ENCODE measurements at regions not wholly inside any gene's neighbourhood (a gene's known extent, or its start where the extent isn't known, plus 50 kb on each side); places are given as distances from the start of the nearest gene placed in this dataset.

GRCh38 chr5:74162524-74162923 is 478.0 kb downstream of the ENC1 start:
- ATAC-seq (no peak), DNase-seq (no peak)
- Histone ChIP-seq H3K36me3 (ENCODE audit: insufficient read depth in 1 of 2, low read depth in 1 of 2) (no peaks in the 10 kb centered on the region), H3K4me1 (peaks cover 23% of the 10 kb centered on the region), H3K27ac (no peak overlapping the region), H3K4me3 (no peak overlapping the region), H3K27me3 (ENCODE audit: insufficient read depth in 3 of 3, low read length in 2 of 3) (no peaks in the 10 kb centered on the region), H3K9me3 (no peaks in the 10 kb centered on the region)
- TF ChIP-seq CTCF (IDR thresholded peaks at IDR 0.05), result no peak
- intact Hi-C loops (cut with DNase I), result no loop called here
- 76 to 85% (median 79%) methylated on average over 2 of the region's 2 CpGs for WGBS, 3 donors

GRCh38 chr5:74161170-74161569 is 479.4 kb downstream of the ENC1 start:
- ATAC-seq, result no peak
- intact Hi-C loops (cut with DNase I), result no loop called here
- no peak for DNase-seq
- no peak overlapping the region for H3K4me3 ChIP-seq
- TF ChIP-seq CTCF (IDR thresholded peaks at IDR 0.05), result no peak
- no peak overlapping the region for H3K27ac ChIP-seq
- no peaks in the 10 kb centered on the region for H3K9me3 ChIP-seq
- no peaks in the 10 kb centered on the region for H3K36me3 ChIP-seq (ENCODE audit: insufficient read depth in 1 of 2, low read depth in 1 of 2)
- H3K4me1 ChIP-seq, result peaks cover 23% of the 10 kb centered on the region
- H3K27me3 ChIP-seq (ENCODE audit: insufficient read depth in 3 of 3, low read length in 2 of 3), result no peaks in the 10 kb centered on the region
- 96 to 100% (median 98%) methylated on average over 1 of the region's 1 CpG for WGBS, 3 donors

- 58 to 80% (median 59%) methylated on average over 3 of the region's 3 CpGs for WGBS, 3 donors
- intact Hi-C loops (cut with DNase I), result no loop called here
- H3K27me3 ChIP-seq (ENCODE audit: insufficient read depth in 3 of 3, low read length in 2 of 3), result no peaks in the 10 kb centered on the region
- no peaks in the 10 kb centered on the region for H3K4me1 ChIP-seq
- H3K27ac ChIP-seq, result no peak overlapping the region
- TF ChIP-seq CTCF (IDR thresholded peaks at IDR 0.05), result no peak
- no peaks in the 10 kb centered on the region for H3K9me3 ChIP-seq
- DNase-seq, result no peak
- no peaks in the 10 kb centered on the region for H3K36me3 ChIP-seq (ENCODE audit: insufficient read depth in 1 of 2, low read depth in 1 of 2)
- H3K4me3 ChIP-seq, result no peak overlapping the region
- ATAC-seq, result no peak
These were observed 483.7 kb downstream of the ENC1 start for GRCh38 chr5:74156728-74157383.

- DNase-seq, result no peak
- no peak for ATAC-seq
- intact Hi-C loops (cut with DNase I), result no loop called here
These were observed 485.0 kb downstream of the ENC1 start for GRCh38 chr5:74155501-74155900.

More at GRCh38 chr5:74155501-74155900, 485.0 kb downstream of the ENC1 start:
- 67 to 78% (median 78%) methylated on average over 1 of the region's 1 CpG for WGBS, 3 donors
- Histone ChIP-seq H3K27ac (no peak overlapping the region), H3K4me1 (no peaks in the 10 kb centered on the region), H3K27me3 (ENCODE audit: insufficient read depth in 3 of 3, low read length in 2 of 3) (no peaks in the 10 kb centered on the region), H3K4me3 (no peak overlapping the region), H3K36me3 (ENCODE audit: insufficient read depth in 1 of 2, low read depth in 1 of 2) (no peaks in the 10 kb centered on the region), H3K9me3 (no peaks in the 10 kb centered on the region)
- no peak for TF ChIP-seq CTCF (IDR thresholded peaks at IDR 0.05)
